GM18507 (cell line): ENCODE measurements at regions not wholly inside any gene's neighbourhood (a gene's known extent, or its start where the extent isn't known, plus 50 kb on each side); places are given as distances from the start of the nearest gene placed in this dataset.
A peak's percentile ranks its signal among the peaks of the same experiment; 100 is the strongest.

Source experiments
- DNase-seq: peaks from one replicate; pipeline ENCODE4 v3.0.0; 2011; ENCODE audit warnings: low read depth; ENCODE audit not compliant: insufficient read length; ENCODE audit errors: extremely low spot score
- FAIRE-seq: peaks from 2 replicates; lab custom pipeline; 2011; peaks lifted over from hg19 to GRCh38; lab: Jason Lieb, UNC

GRCh38 chr2:48127612-48128191 lies 186.8 kb upstream of the FOXN2 start:
- no peak for FAIRE-seq
- no peak for DNase-seq

- DNase-seq, result no peak
- no peak for FAIRE-seq
These were observed 185.1 kb upstream of the FOXN2 start for GRCh38 chr2:48129293-48129950.

DNA sequence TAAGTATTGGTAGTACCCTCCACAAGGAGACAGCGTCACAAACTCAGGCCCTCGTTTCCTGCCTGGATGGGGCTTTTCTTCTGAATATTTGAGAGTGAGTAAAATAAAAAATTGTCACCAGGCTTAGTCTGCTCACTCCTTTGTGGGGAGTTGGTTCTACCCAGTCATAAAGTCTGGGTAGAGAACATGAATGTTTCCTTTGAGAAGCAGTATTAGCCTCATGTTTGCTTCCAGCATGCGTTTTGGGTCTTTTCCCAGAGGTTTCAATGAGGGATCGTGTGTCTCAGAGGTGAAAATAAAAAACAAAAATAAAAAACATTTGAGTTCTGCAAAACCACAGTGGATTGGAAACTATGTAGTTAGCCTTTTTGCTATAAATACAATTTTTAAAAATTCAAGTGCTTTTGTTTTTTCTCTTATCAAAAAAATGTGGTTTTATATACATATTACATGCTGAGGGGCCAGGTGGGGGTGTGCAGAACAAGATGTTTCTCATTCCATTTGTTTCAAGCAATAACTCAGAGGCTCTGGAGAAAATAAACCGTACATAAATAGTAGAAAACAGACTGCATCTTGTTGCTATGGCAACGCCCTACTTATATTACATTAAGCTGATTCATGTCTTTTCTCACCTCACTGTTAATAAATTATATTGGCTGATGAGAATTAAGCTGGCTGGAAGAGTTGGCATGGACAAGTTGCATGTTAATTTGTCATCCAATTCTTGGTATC lies 182.8 kb upstream of the FOXN2 start:
- no peak for DNase-seq
- no peak for FAIRE-seq

DNA sequence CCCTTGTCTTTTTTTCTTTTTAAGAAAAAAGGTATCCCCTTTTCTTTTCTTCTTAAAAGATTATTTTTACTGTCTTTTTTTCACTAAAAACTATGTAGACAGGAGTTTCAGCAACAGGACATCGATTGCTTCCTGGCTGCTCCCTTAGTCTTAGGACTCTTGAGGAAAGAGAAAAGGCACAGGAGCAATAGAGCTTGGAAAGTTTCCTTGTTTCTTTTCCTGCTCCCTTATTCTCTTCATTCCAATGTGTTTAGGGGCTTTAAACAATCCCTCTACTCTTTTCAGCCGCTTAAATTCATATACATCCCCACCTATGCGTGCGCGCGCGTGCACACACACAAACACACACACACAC lies 182.2 kb upstream of the FOXN2 start:
- FAIRE-seq, result no peak
- DNase-seq, result no peak

- FAIRE-seq (no peak), DNase-seq (no peak)
These were observed 179.8 kb upstream of the FOXN2 start for GRCh38 chr2:48134704-48135103.

DNA sequence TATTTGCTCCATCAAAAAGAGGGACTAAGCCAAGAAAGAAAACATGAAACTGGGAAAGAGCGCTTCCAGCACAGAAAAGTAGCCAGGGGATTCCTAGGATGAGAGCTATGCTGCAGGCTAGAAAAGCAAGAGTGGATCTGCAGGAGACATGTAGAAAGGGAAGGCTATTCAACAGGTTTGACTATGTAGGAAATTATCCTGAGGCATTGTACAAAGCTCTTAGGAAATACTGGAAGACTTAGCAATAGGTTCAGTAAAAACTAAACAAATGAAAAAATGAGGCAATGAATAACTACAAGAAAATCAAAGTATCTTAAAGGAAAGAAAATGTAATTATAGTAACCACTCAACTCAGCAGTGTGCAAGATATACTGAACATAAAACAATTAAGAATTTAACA lies 178.7 kb upstream of the FOXN2 start:
- FAIRE-seq, result no peak

DNA sequence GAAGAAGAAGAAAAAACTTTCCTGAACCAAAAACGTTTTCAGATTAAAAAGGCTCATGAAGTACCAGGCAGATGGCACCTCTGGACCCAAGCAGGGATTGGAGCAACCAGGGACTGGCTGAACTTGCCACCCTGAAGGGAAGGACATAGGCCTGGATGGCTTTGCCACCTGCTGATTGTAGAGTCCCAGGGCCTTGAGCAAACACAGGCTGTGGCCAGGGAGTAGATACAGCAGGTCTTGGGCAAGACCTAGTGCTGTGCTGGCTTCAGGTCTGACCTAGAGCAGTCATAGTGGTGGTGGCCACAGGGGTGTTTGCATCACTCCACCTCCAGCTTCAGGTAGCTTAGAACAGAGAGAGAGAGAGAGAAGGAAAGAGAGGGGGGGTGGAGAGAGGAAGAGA lies 176.7 kb upstream of the FOXN2 start:
- DNase-seq, result no peak
- no peak for FAIRE-seq

More for the DNA sequence above, 178.7 kb upstream of the FOXN2 start:
- DNase-seq, result no peak

DNA sequence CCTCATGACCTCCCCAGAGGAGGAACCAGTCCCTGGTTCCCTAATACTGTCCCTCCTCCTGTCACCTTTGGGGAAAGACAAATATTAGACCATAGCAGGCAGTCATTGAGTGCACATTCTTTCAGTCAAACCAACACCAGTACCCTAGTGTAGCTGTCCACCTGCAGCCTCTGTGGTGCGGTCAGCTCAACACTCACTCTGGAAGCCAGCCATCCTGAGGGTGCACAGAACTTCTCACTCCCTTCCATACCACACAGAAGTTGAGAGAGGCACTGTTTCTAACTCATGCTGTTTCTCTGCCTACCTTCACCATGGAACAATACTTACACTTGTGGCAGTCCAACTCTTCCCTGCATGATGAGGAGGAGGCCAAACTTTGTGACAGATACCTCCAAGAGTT lies 175.6 kb upstream of the FOXN2 start:
- FAIRE-seq (no peak), DNase-seq (no peak)

GRCh38 chr2:48140586-48140985 lies 173.9 kb upstream of the FOXN2 start:
- no peak for FAIRE-seq
- no peak for DNase-seq

DNA sequence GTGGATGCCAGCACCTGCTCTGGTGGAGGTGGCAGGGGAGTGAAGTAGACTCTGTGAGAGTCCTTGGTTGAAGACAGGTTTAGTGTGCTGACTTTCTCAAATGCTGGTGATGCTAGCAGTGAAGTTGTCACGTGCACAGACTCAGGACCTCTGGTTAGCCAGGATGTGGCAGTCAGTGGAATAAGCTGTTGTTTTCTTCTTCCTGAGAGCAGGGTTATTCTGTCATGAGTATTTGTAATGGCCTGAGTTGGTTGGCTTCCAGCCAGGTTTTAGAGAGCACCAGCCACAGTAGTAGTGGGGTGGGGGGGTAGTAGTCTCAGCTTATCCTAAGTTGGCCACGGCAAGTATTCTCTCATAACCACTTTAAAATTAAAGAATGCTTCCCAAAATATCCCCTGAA lies 169.7 kb upstream of the FOXN2 start:
- DNase-seq (no peak), FAIRE-seq (no peak)

DNA sequence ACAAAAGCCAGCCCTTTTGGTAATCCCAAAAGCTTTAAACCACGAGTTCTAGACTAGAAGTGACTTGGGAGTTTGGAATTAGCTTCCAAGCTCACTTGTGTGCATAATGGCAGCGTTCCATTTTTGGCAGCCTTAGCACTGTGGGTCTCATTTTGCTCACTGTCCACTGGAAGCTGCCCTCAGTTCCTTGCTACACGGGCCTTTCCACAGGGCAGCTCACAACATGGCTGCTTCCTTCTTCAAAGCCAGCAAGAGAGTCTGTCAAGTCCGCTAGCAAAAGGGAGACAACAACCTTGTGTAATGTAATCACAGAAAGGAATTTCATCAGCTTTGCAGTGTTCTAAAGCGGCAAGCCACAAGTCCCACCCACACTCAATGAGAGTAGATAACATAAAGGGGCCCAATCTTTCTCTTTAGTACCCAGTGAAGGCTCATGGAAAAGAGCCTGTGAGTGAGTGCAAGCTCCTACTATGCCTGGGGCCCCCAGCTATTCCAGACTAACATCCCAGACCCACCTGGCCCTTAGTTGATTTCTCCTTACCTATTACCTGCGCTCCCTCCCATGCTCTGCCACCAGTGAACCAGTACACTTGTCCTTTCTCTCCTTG lies 168.5 kb upstream of the FOXN2 start:
- no peak for DNase-seq
- no peak for FAIRE-seq

DNA sequence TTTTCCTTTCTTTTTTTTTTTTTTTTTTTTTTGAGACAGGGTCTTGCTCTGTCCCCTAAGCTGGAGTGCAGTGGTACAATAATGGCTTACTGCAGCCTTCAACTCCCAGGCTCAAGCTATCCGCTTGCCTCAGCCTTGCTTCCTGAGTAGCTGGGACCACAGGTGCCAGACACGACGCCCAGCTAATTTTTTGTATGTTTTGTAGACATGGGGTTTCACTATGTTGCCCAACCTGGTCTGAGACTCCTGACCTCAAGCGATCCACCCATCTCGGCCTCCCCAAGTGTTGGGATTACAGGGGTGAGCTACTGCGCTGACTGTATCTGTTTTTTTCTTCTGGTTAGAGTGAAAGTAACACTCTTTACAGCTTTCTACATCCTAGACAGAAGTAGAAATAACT lies 167.9 kb upstream of the FOXN2 start:
- DNase-seq (no peak), FAIRE-seq (no peak)

DNA sequence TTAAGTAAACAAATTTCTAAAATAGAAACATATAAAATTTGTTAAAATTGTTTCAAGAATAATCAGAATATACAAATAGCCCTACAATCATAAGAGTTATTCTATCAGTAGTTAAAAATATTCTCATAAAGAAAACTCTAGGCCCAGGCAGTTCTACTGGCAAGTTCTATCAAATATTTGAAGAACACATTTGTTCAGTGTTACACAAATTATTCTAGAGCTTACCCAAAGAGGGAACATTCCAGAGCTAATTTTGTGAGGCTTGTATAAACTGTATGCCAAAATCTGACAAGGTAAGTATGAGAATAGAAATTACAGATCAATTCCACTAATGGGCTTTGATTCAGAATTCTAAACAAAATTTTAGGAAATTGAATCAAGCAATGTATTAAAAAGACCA lies 166.8 kb upstream of the FOXN2 start:
- DNase-seq (no peak), FAIRE-seq (no peak)

- FAIRE-seq (no peak), DNase-seq (no peak)
These were observed 165.5 kb upstream of the FOXN2 start for GRCh38 chr2:48148841-48149430.

- DNase-seq (no peak), FAIRE-seq (no peak)
These were observed 157.3 kb upstream of the FOXN2 start for GRCh38 chr2:48157150-48157549.

- DNase-seq (no peak), FAIRE-seq (peak; percentile 18)
These were observed 152.9 kb upstream of the FOXN2 start for GRCh38 chr2:48161628-48162027.

DNA sequence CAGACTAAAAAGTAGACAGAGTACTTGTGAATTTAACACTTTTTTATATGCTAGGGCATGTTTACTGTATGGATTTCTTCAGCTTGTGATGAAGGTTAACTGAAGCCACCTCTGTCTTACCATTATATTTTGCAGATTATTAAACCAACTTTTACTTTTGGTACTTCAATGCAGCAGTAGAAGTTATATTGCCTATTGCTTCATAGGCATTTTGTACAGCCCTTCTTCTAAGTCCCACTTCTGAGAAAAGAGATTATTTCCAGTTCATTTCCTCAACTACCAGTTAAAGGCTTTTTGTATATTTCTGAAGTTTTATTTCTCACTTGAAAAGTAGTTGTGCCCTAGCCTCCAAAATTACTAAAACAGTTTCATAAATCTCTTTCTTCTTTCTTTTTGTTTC lies 151.7 kb upstream of the FOXN2 start:
- FAIRE-seq, result no peak
- no peak for DNase-seq

DNA sequence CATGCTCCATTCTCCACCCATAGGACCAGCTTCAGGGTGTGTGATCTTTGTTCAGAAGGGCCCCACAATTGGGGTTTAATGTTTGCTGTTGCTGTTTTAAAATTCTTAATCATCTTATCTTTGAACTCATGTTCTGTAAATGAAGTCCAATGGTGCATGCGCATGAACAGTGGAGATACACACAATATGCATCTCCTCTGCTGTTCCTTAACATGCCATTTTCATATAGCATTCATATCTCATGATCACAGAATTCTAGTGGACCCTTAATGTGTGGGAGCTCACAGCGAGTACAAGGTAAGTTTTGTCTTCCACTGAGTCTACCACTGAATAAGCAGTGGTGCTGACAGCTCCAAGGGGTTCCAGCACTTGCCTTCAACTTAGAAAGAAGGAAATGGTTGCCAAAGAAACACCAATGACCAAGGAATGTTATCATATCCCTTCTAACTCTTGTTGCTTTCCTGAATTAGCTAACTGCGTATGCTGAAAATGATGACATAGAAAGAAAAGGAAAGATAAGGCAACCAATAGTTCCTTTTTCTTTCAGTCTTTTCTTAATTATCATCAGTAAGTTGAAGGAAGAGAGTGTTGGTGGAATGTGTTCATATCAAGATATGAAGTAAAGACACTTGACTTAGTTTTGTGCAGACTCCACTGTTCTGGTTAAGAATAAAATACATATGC lies 149.3 kb upstream of the FOXN2 start:
- DNase-seq, result no peak
- no peak for FAIRE-seq

DNA sequence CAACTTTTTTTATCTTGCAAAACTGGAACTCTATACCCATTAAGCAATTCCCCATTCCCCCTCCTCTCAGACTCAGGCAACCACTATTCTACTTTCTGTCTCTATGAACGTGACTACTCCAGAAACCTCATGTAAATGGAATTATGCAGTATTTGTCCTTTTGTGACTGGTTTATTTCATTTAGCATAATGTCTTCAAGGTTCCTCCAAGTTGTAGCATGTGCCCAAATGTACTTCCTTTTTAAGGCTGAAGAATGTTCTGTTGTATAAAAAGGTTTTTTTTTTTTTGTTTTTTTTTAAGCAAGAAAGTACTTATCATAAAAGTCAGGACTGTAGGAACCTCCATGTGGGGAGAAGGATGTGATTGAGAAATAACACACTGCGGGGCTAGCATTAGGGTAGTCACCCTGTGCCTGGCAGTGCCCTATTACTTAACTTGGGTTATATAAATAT lies 145.3 kb upstream of the FOXN2 start:
- no peak for FAIRE-seq
- DNase-seq, result no peak

DNA sequence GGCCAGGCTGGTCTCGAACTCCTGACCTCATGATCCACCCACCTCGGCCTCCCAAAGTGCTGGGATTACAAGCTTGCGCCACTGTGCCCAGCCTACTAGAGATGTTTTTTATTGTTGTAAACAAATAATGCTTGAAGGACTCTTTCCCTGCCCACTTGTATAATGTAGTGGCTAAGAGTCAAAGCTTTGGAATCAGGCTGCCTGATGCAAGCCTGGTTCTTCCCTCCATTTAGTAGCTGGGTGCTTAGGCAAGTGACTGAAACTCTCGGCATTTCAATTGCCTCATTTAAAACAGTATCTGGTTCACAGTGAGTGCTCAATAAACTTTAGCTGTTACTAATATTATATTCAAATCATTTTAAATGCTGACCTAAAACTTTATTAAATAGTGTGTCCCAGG lies 144.2 kb upstream of the FOXN2 start:
- DNase-seq (no peak), FAIRE-seq (no peak)
